Thymus (tissue), 11 donors: ENCODE measurements at regions not wholly inside any gene's neighbourhood (a gene's known extent, or its start where the extent isn't known, plus 50 kb on each side); places are given as distances from the start of the nearest gene placed in this dataset.
"Not testable (repeated sequence)": the region's sequence is repeated elsewhere in the genome, so short reads cannot be mapped to it uniquely, and the experiment has no call there.

Source experiments
- DNase-seq, 9 donors: peaks; one replicate each; pipeline ENCODE4 v3.0.0-alpha.2; 2013; ENCODE audit warnings: low spot score in 9 of 9, low read depth in 6 of 9, missing footprints in 1 of 9
- H3K27ac ChIP-seq, 2 donors: one replicate each; pipeline ENCODE4 v1.5.1; 2013; ENCODE audit warnings: control low read depth in 1 of 2, low read depth in 1 of 2, low read length in 1 of 2, mild to moderate bottlenecking in 1 of 2, moderate library complexity in 1 of 2
- H3K27me3 ChIP-seq, 2 donors: one replicate each; pipeline ENCODE4 v1.5.1; 2013; ENCODE audit warnings: low read length in 1 of 2; ENCODE audit not compliant: control insufficient read depth in 2 of 2, insufficient read depth in 1 of 2
- H3K36me3 ChIP-seq, 2 donors: one replicate each; pipeline ENCODE4 v1.5.1; 2013; ENCODE audit warnings: low read length in 1 of 2, mild to moderate bottlenecking in 1 of 2, moderate library complexity in 1 of 2; ENCODE audit not compliant: control insufficient read depth in 2 of 2, insufficient read depth in 2 of 2
- H3K4me1 ChIP-seq, 2 donors: one replicate each; pipeline ENCODE4 v1.5.1; 2013; ENCODE audit warnings: low read length in 2 of 2; ENCODE audit not compliant: control insufficient read depth in 2 of 2, insufficient read depth in 2 of 2
- H3K4me3 ChIP-seq, 2 donors: one replicate each; pipeline ENCODE4 v1.5.1; 2013; ENCODE audit warnings: low read length in 2 of 2, control low read depth in 1 of 2, mild to moderate bottlenecking in 1 of 2
- H3K9me3 ChIP-seq, 2 donors: one replicate each; pipeline ENCODE4 v1.5.1; 2013; ENCODE audit warnings: low read length in 1 of 2, mild to moderate bottlenecking in 1 of 2; ENCODE audit not compliant: control insufficient read depth in 2 of 2, insufficient read depth in 1 of 2
- WGBS: extraction: QIAGEN DNeasy Blood & Tissue Kit; methylation state at CpG from one replicate; pipeline ENCODE4 v1.1.7; 2013; 5-methylcytosine and 5-hydroxymethylcytosine counted together
- donor health status: healthy.

GRCh38 chr22:25346859-25347751 lies 127.7 kb downstream of the CRYBB2 start:
- H3K27me3 ChIP-seq, result no peaks in the 10 kb centered on the region
- no peak for DNase-seq
- no peak overlapping the region for H3K27ac ChIP-seq
- no peaks in the 10 kb centered on the region for H3K9me3 ChIP-seq
- H3K4me3 ChIP-seq, result no peak overlapping the region
- H3K36me3 ChIP-seq, result peaks cover 0 to 23% of the 10 kb centered on the region in 2 donors
- 94% methylated on average over 29 of the region's 29 CpGs for WGBS
- H3K4me1 ChIP-seq, result no peaks in the 10 kb centered on the region

GRCh38 chr22:25347752-25348102 lies 128.3 kb downstream of the CRYBB2 start:
- H3K36me3 ChIP-seq, result peaks cover 0 to 27% of the 10 kb centered on the region in 2 donors
- DNase-seq, result no peak
- H3K9me3 ChIP-seq, result no peaks in the 10 kb centered on the region
- WGBS, result 98% methylated on average over 3 of the region's 3 CpGs
- no peak overlapping the region for H3K27ac ChIP-seq
- H3K4me3 ChIP-seq, result no peak overlapping the region
- no peaks in the 10 kb centered on the region for H3K4me1 ChIP-seq
- H3K27me3 ChIP-seq, result no peaks in the 10 kb centered on the region

- Histone ChIP-seq H3K27ac (no peak overlapping the region), H3K9me3 (no peaks in the 10 kb centered on the region), H3K4me3 (no peak overlapping the region), H3K4me1 (no peaks in the 10 kb centered on the region), H3K36me3 (peaks cover 0 to 27% of the 10 kb centered on the region in 2 donors), H3K27me3 (no peaks in the 10 kb centered on the region)
- WGBS, result 61% methylated on average over 2 of the region's 2 CpGs
- DNase-seq, result no peak
Observed at GRCh38 chr22:25348391-25348790, 129.0 kb downstream of the CRYBB2 start.

GRCh38 chr22:25348996-25349395 lies 129.6 kb downstream of the CRYBB2 start:
- H3K36me3 ChIP-seq, result peaks cover 0 to 32% of the 10 kb centered on the region in 2 donors
- not testable (repeated sequence) for H3K27me3 ChIP-seq, H3K27ac ChIP-seq, H3K4me1 ChIP-seq, H3K4me3 ChIP-seq, H3K9me3 ChIP-seq, DNase-seq
- WGBS, result 100% methylated on average over 4 of the region's 5 CpGs

- no peak for DNase-seq
- Histone ChIP-seq H3K36me3 (peaks cover 0 to 45% of the 10 kb centered on the region in 2 donors), H3K9me3 (no peaks in the 10 kb centered on the region), H3K27me3 (no peaks in the 10 kb centered on the region), H3K27ac (no peak overlapping the region), H3K4me3 (no peak overlapping the region), H3K4me1 (no peaks in the 10 kb centered on the region)
- WGBS, result 94% methylated on average over 26 of the region's 26 CpGs
Observed at GRCh38 chr22:25350551-25350971, 131.1 kb downstream of the CRYBB2 start.

DNA sequence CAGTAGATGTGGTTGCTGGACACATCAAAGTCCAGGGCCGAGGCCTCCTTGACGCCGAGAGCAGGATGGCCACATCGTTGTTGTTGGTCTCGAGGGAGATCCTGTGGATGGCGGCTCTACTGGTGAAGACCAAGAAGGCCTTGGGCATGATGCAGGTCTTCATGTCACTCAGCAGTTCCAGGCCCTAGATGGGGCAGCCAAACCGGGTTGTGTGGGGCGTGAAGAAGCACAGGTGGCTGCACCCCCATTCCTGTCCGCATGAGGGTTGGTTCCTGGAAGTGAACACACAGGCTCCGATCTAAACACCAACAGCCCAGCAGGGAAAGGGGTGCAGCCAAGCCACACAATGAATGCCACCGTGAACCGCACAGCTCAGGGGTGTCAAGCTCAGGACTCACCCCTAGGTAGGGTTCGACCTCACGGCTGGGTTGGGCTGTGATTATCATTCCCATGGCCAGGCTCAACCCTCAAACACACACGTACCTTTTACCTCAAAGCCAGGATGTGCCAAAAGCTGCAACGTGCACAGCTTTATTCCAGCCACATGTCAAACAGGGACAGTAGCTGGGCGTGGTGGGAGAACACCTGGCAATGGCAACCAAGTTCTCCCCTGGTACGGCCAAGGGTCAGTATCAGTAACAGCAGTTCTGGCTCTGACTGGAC lies 132.3 kb downstream of the CRYBB2 start:
- Histone ChIP-seq H3K36me3 (peaks cover 0 to 49% of the 10 kb centered on the region in 2 donors), H3K4me1 (no peaks in the 10 kb centered on the region), H3K9me3 (no peaks in the 10 kb centered on the region), H3K4me3 (no peak overlapping the region), H3K27ac (no peak overlapping the region), H3K27me3 (no peaks in the 10 kb centered on the region)
- DNase-seq, result no peak
- 97% methylated on average over 18 of the region's 18 CpGs for WGBS

GRCh38 chr22:25352294-25352680 lies 132.8 kb downstream of the CRYBB2 start:
- Histone ChIP-seq H3K36me3 (peaks cover 0 to 50% of the 10 kb centered on the region in 2 donors), H3K27me3 (no peaks in the 10 kb centered on the region), H3K9me3 (no peaks in the 10 kb centered on the region), H3K4me3 (no peak overlapping the region), H3K27ac (no peak overlapping the region), H3K4me1 (no peaks in the 10 kb centered on the region)
- no peak for DNase-seq
- WGBS, result 98% methylated on average over 8 of the region's 8 CpGs

DNA sequence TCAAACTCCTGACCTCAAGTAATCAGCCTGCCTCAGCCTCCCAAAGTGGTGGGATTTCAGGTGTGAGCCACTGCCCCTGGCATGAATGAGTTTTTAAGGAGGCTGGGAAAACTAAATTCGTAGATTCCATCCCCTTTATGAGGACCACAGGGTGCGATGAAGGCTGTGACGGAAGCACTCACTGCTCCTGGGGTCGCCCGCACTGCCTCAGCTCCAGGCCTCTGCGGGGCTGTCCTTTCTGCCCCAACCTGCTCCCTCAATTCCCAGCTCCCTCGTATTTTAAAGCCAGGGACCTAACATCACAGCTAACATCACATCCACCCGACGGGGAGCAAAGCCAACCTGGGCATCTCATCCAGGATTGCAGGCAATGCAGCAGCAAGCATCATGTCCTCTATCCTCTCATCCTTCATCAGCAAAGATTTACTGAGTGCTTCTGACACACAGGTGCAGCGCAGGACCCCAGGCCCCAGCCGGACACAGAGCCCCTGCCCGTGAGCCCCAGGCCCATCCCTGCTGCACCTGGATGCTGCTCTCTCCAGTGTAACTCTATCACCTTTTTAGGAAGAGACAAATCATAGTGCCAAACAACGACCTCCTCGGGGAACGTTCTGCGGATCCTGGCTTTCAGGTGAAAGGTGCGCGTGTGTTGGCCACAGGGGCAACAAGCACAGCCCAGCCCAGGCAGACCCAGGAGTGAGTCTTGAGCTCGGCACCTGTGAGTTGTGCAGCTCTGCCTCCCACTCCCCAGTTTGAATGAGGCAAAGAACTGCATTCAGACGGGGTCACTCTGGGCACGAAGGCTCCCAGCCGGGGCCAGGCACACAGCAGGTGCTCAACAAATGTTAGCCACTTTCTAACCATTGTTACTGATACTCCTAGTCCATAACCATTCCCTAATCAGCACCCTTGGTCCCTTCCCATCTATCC lies 134.3 kb downstream of the CRYBB2 start:
- no peak overlapping the region for H3K27ac ChIP-seq
- H3K27me3 ChIP-seq, result no peaks in the 10 kb centered on the region
- no peak overlapping the region for H3K4me3 ChIP-seq
- H3K4me1 ChIP-seq, result no peaks in the 10 kb centered on the region
- H3K36me3 ChIP-seq, result peaks cover 0 to 57% of the 10 kb centered on the region in 2 donors
- 95% methylated on average over 22 of the region's 22 CpGs for WGBS
- no peak for DNase-seq
- H3K9me3 ChIP-seq, result no peaks in the 10 kb centered on the region
